ENCODE measurements at regions not wholly inside any gene's neighbourhood (a gene's known extent, or its start where the extent isn't known, plus 50 kb on each side); places are given as distances from the start of the nearest gene placed in this dataset.

DNA sequence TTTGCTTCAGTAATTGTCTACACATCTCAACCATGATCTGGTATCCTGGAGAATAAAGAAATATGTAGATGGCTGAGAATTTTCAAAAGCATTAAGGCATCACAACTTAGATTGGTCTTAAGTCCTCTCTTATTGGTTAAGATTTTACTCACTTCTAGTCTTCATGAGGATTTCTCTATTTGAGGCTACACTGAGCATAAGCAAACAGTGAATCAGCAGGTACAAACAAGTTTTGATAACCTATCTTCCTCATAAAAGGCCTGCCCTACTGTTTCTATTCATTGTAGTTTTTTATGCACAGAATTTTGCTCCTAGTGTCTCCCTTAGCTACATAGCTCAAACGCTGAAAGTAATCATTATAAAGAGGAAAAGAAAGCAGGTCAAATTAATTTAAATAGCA is 460.7 kb upstream of the RPS6KA3 start:
- Histone ChIP-seq H3K4me3 (ENCODE audit: low read depth, low read length) (no peak overlapping the region), H3K36me3 (ENCODE audit: control insufficient read depth, insufficient read depth, low read length) (no peaks in the 10 kb centered on the region), H3K4me1 (no peaks in the 10 kb centered on the region), H3K9me3 (no peaks in the 10 kb centered on the region), H3K27me3 (replicated peaks; ENCODE audit: control insufficient read depth, insufficient read depth, low read length) (no peaks in the 10 kb centered on the region)
- H3K4me1 Mint-ChIP-seq (ENCODE audit: low read depth, unreplicated experiment): no peaks in the 10 kb centered on the region
- H3K9me3 Mint-ChIP-seq (ENCODE audit: unreplicated experiment): no peaks in the 10 kb centered on the region
- H3K27me3 Mint-ChIP-seq (ENCODE audit: insufficient read depth, unreplicated experiment): no peaks in the 10 kb centered on the region
- no TSS peak for BruUV-seq (replicated peaks)
- ChIA-PET POLR2A (no interaction called here), CTCF (interaction anchor here (0.6 kb wide), 1 partner anchor 34 kb away, joined by 3 read pairs; no protein-coding TSS in a partner anchor)
- peak in 1 of 2 experiments; percentile 4 for DNase-seq
- intact Hi-C loops (cut with micrococcal nuclease; ENCODE audit: unreplicated experiment): no loop called here
- H3K27ac Mint-ChIP-seq (ENCODE audit: unreplicated experiment): no peak overlapping the region
- TF ChIP-seq CTCF (IDR thresholded peaks at IDR 0.05; ENCODE audit: insufficient read depth in 1 of 2, low read depth in 1 of 2, low read length in 1 of 2, severe bottlenecking in 1 of 2, unreplicated experiment in 1 of 2): no peak
- no peak overlapping the region for H3K4me3 Mint-ChIP-seq (ENCODE audit: unreplicated experiment)
- no peaks in the 10 kb centered on the region for H3K36me3 Mint-ChIP-seq (ENCODE audit: insufficient read depth, unreplicated experiment)

DNA sequence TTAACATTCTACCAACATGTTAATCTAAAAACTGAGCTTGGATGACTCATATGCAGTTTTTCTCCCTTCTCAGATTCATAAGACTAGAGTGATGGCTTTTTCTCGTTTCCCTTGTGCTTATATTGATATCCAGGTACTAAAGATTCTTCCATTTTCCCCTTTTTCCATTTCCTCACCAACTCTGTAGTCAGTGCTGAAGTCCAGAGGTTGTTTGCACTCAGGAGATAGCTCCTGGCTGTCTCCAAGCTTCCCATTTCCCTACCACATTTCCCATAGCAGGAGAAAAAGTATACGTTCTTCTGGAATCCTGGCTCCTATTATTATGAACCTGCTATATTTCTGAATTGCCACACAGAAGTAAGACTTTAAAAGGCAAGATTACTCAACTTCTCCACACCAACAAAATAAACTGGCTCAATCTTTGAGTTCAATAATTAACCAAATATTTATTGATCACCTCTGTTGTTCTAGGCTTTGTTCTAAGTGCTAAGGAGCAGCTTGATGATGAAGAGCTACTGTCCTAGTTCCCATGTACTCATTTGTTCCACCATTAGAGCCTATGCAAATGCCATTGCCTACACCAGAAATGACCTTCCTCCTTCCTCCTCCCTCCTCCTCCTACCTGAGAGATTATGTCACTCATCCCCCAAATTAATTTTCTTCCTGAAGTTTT is 454.4 kb upstream of the RPS6KA3 start:
- H3K9me3 ChIP-seq: no peaks in the 10 kb centered on the region
- ChIA-PET POLR2A (no interaction called here), CTCF (no interaction called here)
- H3K4me1 Mint-ChIP-seq (ENCODE audit: low read depth, unreplicated experiment): peaks cover 6% of the 10 kb centered on the region
- H3K27ac Mint-ChIP-seq (ENCODE audit: unreplicated experiment): no peak overlapping the region
- no peaks in the 10 kb centered on the region for H3K27me3 ChIP-seq (replicated peaks; ENCODE audit: control insufficient read depth, insufficient read depth, low read length)
- no peak overlapping the region for H3K4me3 ChIP-seq (ENCODE audit: low read depth, low read length)
- H3K9me3 Mint-ChIP-seq (ENCODE audit: unreplicated experiment): no peaks in the 10 kb centered on the region
- no peak overlapping the region for H3K4me3 Mint-ChIP-seq (ENCODE audit: unreplicated experiment)
- no TSS peak for BruUV-seq (replicated peaks)
- intact Hi-C loops (cut with micrococcal nuclease; ENCODE audit: unreplicated experiment): no loop called here
- H3K4me1 ChIP-seq: no peaks in the 10 kb centered on the region
- DNase-seq: no peak
- no peaks in the 10 kb centered on the region for H3K36me3 ChIP-seq (ENCODE audit: control insufficient read depth, insufficient read depth, low read length)
- no peak for TF ChIP-seq CTCF (IDR thresholded peaks at IDR 0.05; ENCODE audit: insufficient read depth in 1 of 2, low read depth in 1 of 2, low read length in 1 of 2, severe bottlenecking in 1 of 2, unreplicated experiment in 1 of 2)
- no peaks in the 10 kb centered on the region for H3K36me3 Mint-ChIP-seq (ENCODE audit: insufficient read depth, unreplicated experiment)
- no peaks in the 10 kb centered on the region for H3K27me3 Mint-ChIP-seq (ENCODE audit: insufficient read depth, unreplicated experiment)

DNA sequence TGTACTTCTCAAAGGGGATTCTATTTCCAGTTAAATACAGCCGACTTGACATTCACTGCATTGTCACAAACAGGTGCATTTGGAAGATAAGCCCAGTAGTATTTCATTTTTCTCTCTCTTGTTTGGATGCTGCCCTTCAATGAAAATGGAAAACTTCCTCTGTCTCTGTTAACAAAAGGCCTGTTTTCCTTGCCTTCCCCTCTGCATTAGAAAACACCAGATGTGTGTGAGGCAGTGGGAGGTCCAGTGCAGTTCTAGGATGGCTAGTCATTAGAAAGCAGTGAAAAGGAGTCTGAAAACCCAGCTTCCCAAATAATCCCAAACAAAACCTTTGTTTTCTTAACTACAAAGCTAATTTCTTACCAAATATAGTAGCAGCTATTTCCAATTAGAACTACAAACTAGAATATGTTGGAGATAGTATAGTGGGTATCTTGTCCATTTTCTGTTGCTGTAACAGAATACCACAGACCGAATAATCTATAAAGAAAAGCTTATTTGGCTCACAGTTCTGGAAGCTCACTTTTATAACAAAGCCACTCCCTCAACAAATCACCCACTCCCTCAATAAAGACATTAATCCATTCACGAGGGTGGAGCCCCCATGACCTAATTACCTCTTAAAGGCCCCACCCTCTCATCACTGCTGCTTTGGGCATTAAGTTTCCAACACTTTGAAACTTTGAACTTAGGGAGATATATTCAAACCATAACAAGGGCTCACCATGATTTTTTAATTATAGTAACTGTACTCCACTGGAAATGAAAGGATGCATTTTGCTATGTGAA is 452.1 kb upstream of the RPS6KA3 start:
- TF ChIP-seq CTCF (IDR thresholded peaks at IDR 0.05; ENCODE audit: insufficient read depth in 1 of 2, low read depth in 1 of 2, low read length in 1 of 2, severe bottlenecking in 1 of 2, unreplicated experiment in 1 of 2): no peak
- POLR2A ChIA-PET: no interaction called here

More for the DNA sequence above, 452.1 kb upstream of the RPS6KA3 start:
- no peaks in the 10 kb centered on the region for H3K4me1 ChIP-seq
- DNase-seq: no peak
- Mint-ChIP-seq H3K27ac (ENCODE audit: unreplicated experiment) (no peak overlapping the region), H3K9me3 (ENCODE audit: unreplicated experiment) (no peaks in the 10 kb centered on the region), H3K4me1 (ENCODE audit: low read depth, unreplicated experiment) (peaks cover 6% of the 10 kb centered on the region), H3K36me3 (ENCODE audit: insufficient read depth, unreplicated experiment) (no peaks in the 10 kb centered on the region), H3K27me3 (ENCODE audit: insufficient read depth, unreplicated experiment) (no peaks in the 10 kb centered on the region), H3K4me3 (ENCODE audit: unreplicated experiment) (no peak overlapping the region)
- BruUV-seq (replicated peaks): no TSS peak
- no peaks in the 10 kb centered on the region for H3K9me3 ChIP-seq
- CTCF ChIA-PET: no interaction called here
- no peaks in the 10 kb centered on the region for H3K36me3 ChIP-seq (ENCODE audit: control insufficient read depth, insufficient read depth, low read length)
- no peaks in the 10 kb centered on the region for H3K27me3 ChIP-seq (replicated peaks; ENCODE audit: control insufficient read depth, insufficient read depth, low read length)
- H3K4me3 ChIP-seq (ENCODE audit: low read depth, low read length): no peak overlapping the region
- intact Hi-C loops (cut with micrococcal nuclease; ENCODE audit: unreplicated experiment): no loop called here
